SK-N-SH treated with all-trans-retinoic acid at 6 μM for 48 hours (cell line): ENCODE measurements at regions not wholly inside any gene's neighbourhood (a gene's known extent, or its start where the extent isn't known, plus 50 kb on each side); places are given as distances from the start of the nearest gene placed in this dataset.

ENCODE experiments used
- ATAC-seq: fragments of 200-7000 bp; cut with Tn5 transposase; 3 replicates; pipeline ENCODE4 v1.9.1; 2020; ENCODE audit warnings: mild to moderate bottlenecking, moderate library complexity
- ARNTL ChIP-seq: fragments of 450-650 bp; formaldehyde crosslinking; IDR thresholded peaks from 2 replicates; pipeline ENCODE4 v1.5.0; 2020; ENCODE audit warnings: low read depth, mild to moderate bottlenecking, moderate library complexity, borderline replicate concordance
- BACH2 ChIP-seq: fragments of 250-450 bp; sonication (Bioruptor Pico); IDR thresholded peaks from 2 replicates; pipeline ENCODE4 v1.9.0; 2021; ENCODE audit warnings: mild to moderate bottlenecking, borderline replicate concordance
- CSDC2 ChIP-seq: fragments of 250-450 bp; sonication (Bioruptor Pico); IDR thresholded peaks from 2 replicates; pipeline ENCODE4 v1.5.0; 2020; ENCODE audit warnings: mild to moderate bottlenecking, moderate library complexity
- CSRNP3 ChIP-seq: fragments of 250-450 bp; sonication (Bioruptor Pico); IDR thresholded peaks from 2 replicates; pipeline ENCODE4 v1.5.1; 2021; ENCODE audit warnings: mild to moderate bottlenecking, moderate library complexity
- GLIS3 ChIP-seq: fragments of 250-450 bp; sonication (Bioruptor Pico); IDR thresholded peaks from 2 replicates; pipeline ENCODE4 v1.5.0; 2020; ENCODE audit warnings: mild to moderate bottlenecking, moderate library complexity
- OSR1 ChIP-seq: fragments of 250-450 bp; sonication (Bioruptor Pico); IDR thresholded peaks from 2 replicates; pipeline ENCODE4 v1.8.0; 2022; ENCODE audit warnings: moderate library complexity, mild to moderate bottlenecking, inconsistent platforms
- SNAI2 ChIP-seq: fragments of 250-450 bp; sonication (Bioruptor Pico); IDR thresholded peaks from 2 replicates; pipeline ENCODE4 v1.5.0; 2020; ENCODE audit warnings: mild to moderate bottlenecking, moderate library complexity
- TCF4 ChIP-seq: fragments of 250-450 bp; sonication (Bioruptor Pico); IDR thresholded peaks from 2 replicates; pipeline ENCODE4 v1.8.0; 2021; ENCODE audit warnings: mild to moderate bottlenecking, moderate library complexity, borderline replicate concordance
- TOX ChIP-seq: fragments of 250-450 bp; sonication (Bioruptor Pico); IDR thresholded peaks from 2 replicates; pipeline ENCODE4 v1.8.0; 2021; ENCODE audit warnings: mild to moderate bottlenecking, moderate library complexity, borderline replicate concordance
- TSHZ2 ChIP-seq: fragments of 250-450 bp; sonication (Bioruptor Pico); IDR thresholded peaks from 2 replicates; pipeline ENCODE4 v1.5.0; 2020; ENCODE audit warnings: mild to moderate bottlenecking, moderate library complexity
- ZC3H10 ChIP-seq: fragments of 250-450 bp; sonication (Bioruptor Pico); IDR thresholded peaks from 2 replicates; pipeline ENCODE4 v1.5.1; 2021; ENCODE audit warnings: mild to moderate bottlenecking, moderate library complexity
- ZFP30 ChIP-seq: fragments of 450-650 bp; formaldehyde crosslinking; IDR thresholded peaks from 2 replicates; pipeline ENCODE4 v1.5.0; 2022; ENCODE audit warnings: mild to moderate bottlenecking, moderate library complexity
- ZNF565 ChIP-seq: fragments of 450-650 bp; formaldehyde crosslinking; conservative IDR thresholded peaks from 2 replicates; pipeline ENCODE4 v1.5.0; 2020; ENCODE audit warnings: low read depth, mild to moderate bottlenecking, moderate library complexity
- ZNF8 ChIP-seq: fragments of 450-650 bp; formaldehyde crosslinking; IDR thresholded peaks from 2 replicates; pipeline ENCODE4 v1.5.0; 2020; ENCODE audit warnings: mild to moderate bottlenecking, moderate library complexity
- TF ChIP-seq, protein P1 (sequence below): fragments of 250-450 bp; sonication (Bioruptor Pico); IDR thresholded peaks from 2 replicates; pipeline ENCODE4 v1.5.1; 2020; ENCODE audit warnings: low read depth, mild to moderate bottlenecking, moderate library complexity
- TF ChIP-seq, protein P2 (sequence below): fragments of 250-450 bp; sonication (Bioruptor Pico); IDR thresholded peaks from 2 replicates; pipeline ENCODE4 v1.8.0; 2020; ENCODE audit warnings: mild to moderate bottlenecking, moderate library complexity, borderline replicate concordance

GRCh38 chr3:166405896-166406295, 568.7 kb upstream of the BCHE start (continued):
- TF ChIP-seq TSHZ2: no peak

DNA sequence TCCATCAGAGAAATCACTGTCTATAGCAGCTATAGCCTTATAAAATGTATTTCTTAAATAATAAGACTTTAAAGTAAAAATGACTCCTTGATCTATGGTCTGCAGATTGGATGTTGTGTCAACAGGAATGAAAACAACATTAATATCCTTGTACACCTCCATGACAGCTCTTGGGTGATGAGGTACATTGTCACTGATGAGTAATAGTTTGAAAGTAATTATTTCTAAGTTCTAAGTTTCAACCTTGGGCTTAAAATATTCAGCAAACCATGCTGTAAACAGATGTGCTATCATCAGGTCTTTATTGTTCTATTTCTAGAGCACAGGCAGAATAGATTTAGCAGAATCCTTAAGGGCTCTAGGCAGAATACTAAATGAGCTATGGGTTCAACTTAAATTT, 568.2 kb upstream of the BCHE start:
- TF ChIP-seq SNAI2 (CRISPR knock-in tag): no peak
- TF ChIP-seq, protein P1, sequence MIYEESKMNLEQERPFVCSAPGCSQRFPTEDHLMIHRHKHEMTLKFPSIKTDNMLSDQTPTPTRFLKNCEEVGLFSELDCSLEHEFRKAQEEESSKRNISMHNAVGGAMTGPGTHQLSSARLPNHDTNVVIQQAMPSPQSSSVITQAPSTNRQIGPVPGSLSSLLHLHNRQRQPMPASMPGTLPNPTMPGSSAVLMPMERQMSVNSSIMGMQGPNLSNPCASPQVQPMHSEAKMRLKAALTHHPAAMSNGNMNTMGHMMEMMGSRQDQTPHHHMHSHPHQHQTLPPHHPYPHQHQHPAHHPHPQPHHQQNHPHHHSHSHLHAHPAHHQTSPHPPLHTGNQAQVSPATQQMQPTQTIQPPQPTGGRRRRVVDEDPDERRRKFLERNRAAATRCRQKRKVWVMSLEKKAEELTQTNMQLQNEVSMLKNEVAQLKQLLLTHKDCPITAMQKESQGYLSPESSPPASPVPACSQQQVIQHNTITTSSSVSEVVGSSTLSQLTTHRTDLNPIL (CRISPR knock-in tag): no peak
- TF ChIP-seq, protein P2, sequence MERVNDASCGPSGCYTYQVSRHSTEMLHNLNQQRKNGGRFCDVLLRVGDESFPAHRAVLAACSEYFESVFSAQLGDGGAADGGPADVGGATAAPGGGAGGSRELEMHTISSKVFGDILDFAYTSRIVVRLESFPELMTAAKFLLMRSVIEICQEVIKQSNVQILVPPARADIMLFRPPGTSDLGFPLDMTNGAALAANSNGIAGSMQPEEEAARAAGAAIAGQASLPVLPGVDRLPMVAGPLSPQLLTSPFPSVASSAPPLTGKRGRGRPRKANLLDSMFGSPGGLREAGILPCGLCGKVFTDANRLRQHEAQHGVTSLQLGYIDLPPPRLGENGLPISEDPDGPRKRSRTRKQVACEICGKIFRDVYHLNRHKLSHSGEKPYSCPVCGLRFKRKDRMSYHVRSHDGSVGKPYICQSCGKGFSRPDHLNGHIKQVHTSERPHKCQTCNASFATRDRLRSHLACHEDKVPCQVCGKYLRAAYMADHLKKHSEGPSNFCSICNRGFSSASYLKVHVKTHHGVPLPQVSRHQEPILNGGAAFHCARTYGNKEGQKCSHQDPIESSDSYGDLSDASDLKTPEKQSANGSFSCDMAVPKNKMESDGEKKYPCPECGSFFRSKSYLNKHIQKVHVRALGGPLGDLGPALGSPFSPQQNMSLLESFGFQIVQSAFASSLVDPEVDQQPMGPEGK (CRISPR knock-in tag): no peak
- no peak for TF ChIP-seq CSDC2 (CRISPR knock-in tag)
- TF ChIP-seq ZNF8 (CRISPR knock-in tag): no peak
- no peak for TF ChIP-seq OSR1 (CRISPR knock-in tag)
- TF ChIP-seq TCF4 (CRISPR knock-in tag): no peak
- TF ChIP-seq BACH2 (CRISPR knock-in tag): no peak
- TF ChIP-seq ZC3H10 (CRISPR knock-in tag): no peak
- TF ChIP-seq ZFP30 (CRISPR knock-in tag): no peak
- TF ChIP-seq GLIS3 (CRISPR knock-in tag): no peak
- no peak for TF ChIP-seq TSHZ2
- ATAC-seq: no peak

- ATAC-seq: no peak
- TF ChIP-seq CSRNP3: no peak
- no peak for TF ChIP-seq CSDC2 (CRISPR knock-in tag)
- TF ChIP-seq TOX: no peak
- TF ChIP-seq, protein P2 (CRISPR knock-in tag): no peak
- TF ChIP-seq ZNF565: no peak
- no peak for TF ChIP-seq SNAI2 (CRISPR knock-in tag)
- no peak for TF ChIP-seq ARNTL (CRISPR knock-in tag)
Measured at GRCh38 chr3:166390303-166390702, 553.1 kb upstream of the BCHE start.
